H9 (cell line): ENCODE measurements at regions not wholly inside any gene's neighbourhood (a gene's known extent, or its start where the extent isn't known, plus 50 kb on each side); places are given as distances from the start of the nearest gene placed in this dataset.

Experiments
- DNase-seq: peaks from one replicate; pipeline ENCODE4 v3.0.0-alpha.2; 2017
- H2AFZ ChIP-seq: one replicate; pipeline ENCODE4 v1.6.1; 2013; ENCODE audit warnings: mild to moderate bottlenecking, low read length, control low read depth, moderate library complexity
- H2AK5ac ChIP-seq: 2 replicates; pipeline ENCODE4 v1.6.1; 2013; ENCODE audit warnings: low read length, control low read depth, mixed read lengths; ENCODE audit not compliant: insufficient read length
- H2BK120ac ChIP-seq: one replicate; pipeline ENCODE4 v1.6.1; 2013; ENCODE audit warnings: low read depth, mild to moderate bottlenecking, low read length, control low read depth, inconsistent platforms; ENCODE audit not compliant: poor library complexity, severe bottlenecking
- H2BK12ac ChIP-seq: 2 replicates; pipeline ENCODE4 v1.6.1; 2013; ENCODE audit warnings: low read length, control low read depth, mixed read lengths, low read depth; ENCODE audit not compliant: insufficient read length
- H2BK15ac ChIP-seq: 2 replicates; pipeline ENCODE4 v1.6.1; 2013; ENCODE audit warnings: low read depth, low read length, control low read depth
- H2BK20ac ChIP-seq: one replicate; pipeline ENCODE4 v1.6.1; 2013; ENCODE audit warnings: low read depth, mild to moderate bottlenecking, low read length, control low read depth, inconsistent platforms; ENCODE audit not compliant: poor library complexity, severe bottlenecking
- H2BK5ac ChIP-seq: 2 replicates; pipeline ENCODE4 v1.6.1; 2013; ENCODE audit warnings: low read length, control low read depth, mixed read lengths; ENCODE audit not compliant: insufficient read length
- H3K14ac ChIP-seq: 2 replicates; pipeline ENCODE4 v1.6.1; 2013; ENCODE audit warnings: low read length, control low read depth; ENCODE audit not compliant: insufficient read depth
- H3K18ac ChIP-seq: 2 replicates; pipeline ENCODE4 v1.6.1; 2013; ENCODE audit warnings: low read depth, mild to moderate bottlenecking, mixed read lengths, low read length, control low read depth; ENCODE audit not compliant: insufficient read length
- H3K23ac ChIP-seq: 2 replicates; pipeline ENCODE4 v1.6.1; 2013; ENCODE audit warnings: low read length, control low read depth, mixed read lengths, low read depth; ENCODE audit not compliant: insufficient read length
- H3K23me2 ChIP-seq: 2 replicates; pipeline ENCODE4 v1.6.1; 2013; ENCODE audit warnings: low read depth, mild to moderate bottlenecking, mixed read lengths, low read length, control low read depth; ENCODE audit not compliant: insufficient read length, poor library complexity, severe bottlenecking
- H3K27ac ChIP-seq: 2 replicates; pipeline ENCODE4 v1.5.1; 2013; ENCODE audit warnings: low read length, control low read depth, mixed read lengths, low read depth; ENCODE audit not compliant: insufficient read length
- H3K27me3 ChIP-seq: 2 replicates; pipeline ENCODE4 v1.6.1; 2013; ENCODE audit warnings: low read length, control low read depth, inconsistent platforms; ENCODE audit not compliant: insufficient read depth
- H3K4ac ChIP-seq: 2 replicates; pipeline ENCODE4 v1.6.1; 2013; ENCODE audit warnings: low read depth, mild to moderate bottlenecking, control low read depth, inconsistent platforms, low read length, moderate library complexity
- H3K4me1 ChIP-seq: 2 replicates; pipeline ENCODE4 v1.6.1; 2013; ENCODE audit warnings: low read length, control low read depth, inconsistent platforms; ENCODE audit not compliant: insufficient read depth
- H3K4me2 ChIP-seq: 2 replicates; pipeline ENCODE4 v1.6.1; 2013; ENCODE audit warnings: low read length, control low read depth, mixed read lengths; ENCODE audit not compliant: insufficient read length, insufficient read depth
- H3K56ac ChIP-seq: 2 replicates; pipeline ENCODE4 v1.6.1; 2013; ENCODE audit warnings: low read depth, mild to moderate bottlenecking, mixed read lengths, low read length, control low read depth; ENCODE audit not compliant: insufficient read length
- H3K79me1 ChIP-seq: 2 replicates; pipeline ENCODE4 v1.6.1; 2013; ENCODE audit warnings: low read depth, mild to moderate bottlenecking, moderate library complexity, low read length, control low read depth, inconsistent platforms; ENCODE audit not compliant: insufficient read depth, poor library complexity, severe bottlenecking
- H3K79me2 ChIP-seq: 2 replicates; pipeline ENCODE4 v1.6.1; 2013; ENCODE audit warnings: low read length, control low read depth, inconsistent platforms; ENCODE audit not compliant: insufficient read depth
- H3K9ac ChIP-seq: 2 replicates; pipeline ENCODE4 v1.6.1; 2013; ENCODE audit warnings: low read length, control low read depth, mixed read lengths; ENCODE audit not compliant: insufficient read length; ENCODE audit errors: extremely low read depth
- H3K9me3 ChIP-seq: one replicate; pipeline ENCODE4 v1.6.1; 2013; ENCODE audit warnings: low read depth, low read length, inconsistent platforms; ENCODE audit not compliant: control insufficient read depth
- H3T11ph ChIP-seq: one replicate; pipeline ENCODE4 v1.6.1; 2013; ENCODE audit warnings: mild to moderate bottlenecking, low read length, control low read depth, inconsistent platforms
- H4K20me1 ChIP-seq: one replicate; pipeline ENCODE4 v1.6.1; 2013; ENCODE audit not compliant: control insufficient read depth, insufficient read length, insufficient read depth
- H4K5ac ChIP-seq: 2 replicates; pipeline ENCODE4 v1.6.1; 2013; ENCODE audit warnings: low read depth, mild to moderate bottlenecking, mixed read lengths, low read length, control low read depth; ENCODE audit not compliant: insufficient read length
- H4K8ac ChIP-seq: replicated peaks from 2 replicates; pipeline ENCODE4 v1.6.1; 2013; ENCODE audit warnings: low read length, control low read depth, mixed read lengths, low read depth; ENCODE audit not compliant: insufficient read length
- H4K91ac ChIP-seq: 2 replicates; pipeline ENCODE4 v1.6.1; 2013; ENCODE audit warnings: low read depth, mild to moderate bottlenecking, moderate library complexity, mixed read lengths, low read length, control low read depth; ENCODE audit not compliant: insufficient read length
- H3K27ac Mint-ChIP-seq, 3 experiments: 2 replicates in 2 of 3; 3 replicates in 1 of 3; pipeline ENCODE4 v1.8.0; 2020 to 2021; ENCODE audit warnings: mixed read lengths in 3 of 3, mild to moderate bottlenecking in 1 of 3, moderate library complexity in 1 of 3
- H3K27me3 Mint-ChIP-seq: 2 replicates; pipeline ENCODE4 v1.8.0; 2021; ENCODE audit warnings: low read depth, mild to moderate bottlenecking, moderate library complexity, mixed read lengths
- H3K36me3 Mint-ChIP-seq, 3 experiments: 2 replicates in 2 of 3; 3 replicates in 1 of 3; pipeline ENCODE4 v1.8.0; 2020 to 2021; ENCODE audit warnings: low read depth in 3 of 3, mixed read lengths in 3 of 3; ENCODE audit not compliant: insufficient read depth in 1 of 3
- H3K4me1 Mint-ChIP-seq, 2 experiments: 2 replicates each; pipeline ENCODE4 v1.8.0; 2020; ENCODE audit warnings: mixed read lengths in 2 of 2
- H3K4me3 Mint-ChIP-seq, 2 experiments: 2 replicates in 1 of 2; 3 replicates in 1 of 2; pipeline ENCODE4 v1.8.0; 2020 to 2021; ENCODE audit warnings: mild to moderate bottlenecking in 2 of 2, mixed read lengths in 2 of 2, moderate library complexity in 1 of 2
- H3K9me3 Mint-ChIP-seq, 2 experiments: 2 replicates in 1 of 2; 3 replicates in 1 of 2; pipeline ENCODE4 v1.8.0; 2020; ENCODE audit warnings: mild to moderate bottlenecking in 2 of 2, mixed read lengths in 2 of 2, moderate library complexity in 1 of 2
- WGBS: extraction: QIAGEN DNeasy Blood & Tissue Kit; methylation state at CpG from one replicate; pipeline ENCODE4 v1.1.7; 2013; ENCODE audit warnings: missing lambda C conversion rate, low lambda C conversion rate, mixed read lengths; ENCODE audit not compliant: insufficient read length; ENCODE audit errors: extremely low coverage; 5-methylcytosine and 5-hydroxymethylcytosine counted together
- TF ChIP-seq, protein P1 (sequence below): fragments of 200-600 bp; sonication (generic); conservative IDR thresholded peaks from 3 replicates; pipeline ENCODE4 v1.8.0; 2021; ENCODE audit warnings: antibody characterized with exemption, mild to moderate bottlenecking

DNA sequence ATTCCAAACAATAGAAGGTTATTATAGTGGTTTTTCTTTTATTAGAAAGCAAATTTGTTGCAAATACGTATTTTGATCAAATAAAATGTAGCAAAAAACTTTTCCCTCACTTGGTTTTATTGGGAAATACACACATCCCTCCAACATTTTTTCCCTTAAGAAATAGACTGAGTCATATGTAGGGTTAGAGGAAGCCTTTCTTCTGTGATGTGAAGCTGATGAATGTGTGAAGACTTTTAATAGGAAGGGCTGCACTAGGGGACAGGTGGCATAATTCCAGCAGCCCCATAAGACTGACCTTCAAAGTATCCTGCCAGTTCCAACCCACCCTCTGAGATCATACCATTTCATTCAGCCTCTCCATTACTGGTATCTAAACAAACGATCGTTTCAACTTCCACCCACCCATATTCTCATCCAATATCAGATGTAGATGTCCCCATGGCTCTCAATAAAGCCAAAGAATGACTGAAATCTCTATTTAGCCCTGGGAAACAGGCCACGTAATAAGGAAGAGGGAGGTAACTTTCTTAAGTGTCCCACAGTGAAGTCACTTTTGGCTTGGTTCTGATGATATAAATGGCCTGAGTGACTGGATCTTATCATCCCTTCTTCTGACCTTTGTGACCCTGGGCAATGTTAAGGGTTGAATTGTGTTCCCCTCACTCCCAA, 64.7 kb upstream of the LPAR1 start:
- H2BK120ac ChIP-seq: no peak overlapping the region
- H2AK5ac ChIP-seq: no peak overlapping the region
- whole genome bisulfite sequencing: no CpG with 5 or more reads among the region's 4 CpGs
- H4K8ac ChIP-seq: no peak overlapping the region
- no peaks in the 10 kb centered on the region for H4K20me1 ChIP-seq
- H3K79me2 ChIP-seq: no peaks in the 10 kb centered on the region
- no peak overlapping the region for H3K9ac ChIP-seq
- no peak for DNase-seq
- no peak overlapping the region for H4K5ac ChIP-seq
- H3K4me3 Mint-ChIP-seq: no peak overlapping the region
- H2BK20ac ChIP-seq: no peak overlapping the region
- H3K36me3 Mint-ChIP-seq: no peaks in the 10 kb centered on the region
- no peaks in the 10 kb centered on the region; a peak in 1 of 5 replicates for H3K9me3 Mint-ChIP-seq
- no peak overlapping the region for H2BK15ac ChIP-seq
- H3K4me1 ChIP-seq: peaks cover 4% of the 10 kb centered on the region; the same call in 1 of the 2 replicates
- H3K9me3 ChIP-seq: no peaks in the 10 kb centered on the region
- no peak overlapping the region for H3K27ac ChIP-seq
- no peaks in the 10 kb centered on the region for H3K23me2 ChIP-seq
- no peak overlapping the region for H3T11ph ChIP-seq
- no peaks in the 10 kb centered on the region for H3K79me1 ChIP-seq
- no peak overlapping the region for H2AFZ ChIP-seq
- no peak overlapping the region for H3K18ac ChIP-seq
- no peak overlapping the region for H3K14ac ChIP-seq
- H2BK5ac ChIP-seq: no peak overlapping the region
- H4K91ac ChIP-seq: no peak overlapping the region
- H3K27me3 ChIP-seq: no peaks in the 10 kb centered on the region
- H3K23ac ChIP-seq: no peak overlapping the region
- TF ChIP-seq, protein P1, sequence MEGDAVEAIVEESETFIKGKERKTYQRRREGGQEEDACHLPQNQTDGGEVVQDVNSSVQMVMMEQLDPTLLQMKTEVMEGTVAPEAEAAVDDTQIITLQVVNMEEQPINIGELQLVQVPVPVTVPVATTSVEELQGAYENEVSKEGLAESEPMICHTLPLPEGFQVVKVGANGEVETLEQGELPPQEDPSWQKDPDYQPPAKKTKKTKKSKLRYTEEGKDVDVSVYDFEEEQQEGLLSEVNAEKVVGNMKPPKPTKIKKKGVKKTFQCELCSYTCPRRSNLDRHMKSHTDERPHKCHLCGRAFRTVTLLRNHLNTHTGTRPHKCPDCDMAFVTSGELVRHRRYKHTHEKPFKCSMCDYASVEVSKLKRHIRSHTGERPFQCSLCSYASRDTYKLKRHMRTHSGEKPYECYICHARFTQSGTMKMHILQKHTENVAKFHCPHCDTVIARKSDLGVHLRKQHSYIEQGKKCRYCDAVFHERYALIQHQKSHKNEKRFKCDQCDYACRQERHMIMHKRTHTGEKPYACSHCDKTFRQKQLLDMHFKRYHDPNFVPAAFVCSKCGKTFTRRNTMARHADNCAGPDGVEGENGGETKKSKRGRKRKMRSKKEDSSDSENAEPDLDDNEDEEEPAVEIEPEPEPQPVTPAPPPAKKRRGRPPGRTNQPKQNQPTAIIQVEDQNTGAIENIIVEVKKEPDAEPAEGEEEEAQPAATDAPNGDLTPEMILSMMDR: no peak
- no peak overlapping the region for H2BK12ac ChIP-seq
- no peak overlapping the region for H3K4ac ChIP-seq
- H3K27ac Mint-ChIP-seq: no peak overlapping the region
- H3K56ac ChIP-seq: no peak overlapping the region
- H3K4me1 Mint-ChIP-seq: peaks cover 30 to 39% of the 10 kb centered on the region in 2 experiments
- peaks cover 5% of the 10 kb centered on the region; the same call in 1 of the 2 replicates for H3K27me3 Mint-ChIP-seq
- no peak overlapping the region for H3K4me2 ChIP-seq
